ENCODE measurements at regions not wholly inside any gene's neighbourhood (a gene's known extent, or its start where the extent isn't known, plus 50 kb on each side); places are given as distances from the start of the nearest gene placed in this dataset.

DNA sequence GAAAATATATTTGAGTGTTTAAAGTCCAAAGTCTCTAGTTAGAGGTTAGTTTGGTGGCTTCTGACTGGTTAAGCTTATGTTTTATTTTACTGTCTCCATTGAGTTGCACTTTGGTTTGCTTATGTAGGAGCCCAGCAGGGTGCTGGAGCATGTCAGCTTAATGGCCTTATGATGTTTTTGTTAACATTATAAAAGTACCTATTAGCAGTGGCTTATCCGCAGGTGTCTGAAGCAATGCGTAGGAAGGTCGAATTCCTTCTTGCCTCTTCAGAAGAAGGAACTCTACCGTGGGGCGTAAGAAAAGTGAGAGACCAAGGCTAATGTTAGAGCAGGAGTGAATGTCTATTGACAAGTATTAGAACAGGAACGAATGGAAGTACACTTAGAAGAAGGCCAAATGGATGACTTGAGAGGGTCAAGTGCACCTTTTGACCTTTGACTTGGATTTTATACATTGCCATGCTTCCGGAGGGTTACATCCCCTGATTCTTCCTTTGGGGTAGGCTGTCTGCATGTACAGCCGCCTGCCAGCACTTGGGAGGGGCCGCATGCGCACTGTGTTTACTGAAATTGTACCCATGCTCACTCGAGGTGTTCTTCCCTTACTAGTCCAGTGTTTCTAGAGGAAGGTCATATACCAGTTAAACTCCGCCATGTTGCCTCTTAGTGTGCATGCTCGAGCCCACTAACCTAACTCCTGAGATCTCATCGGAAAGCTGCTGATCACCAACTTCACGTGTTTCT lies 793.9 kb upstream of the PCDH9 start:
- no peak for TF ChIP-seq POLR2A (IDR thresholded peaks at IDR 0.05)
- TF ChIP-seq, protein P1, sequence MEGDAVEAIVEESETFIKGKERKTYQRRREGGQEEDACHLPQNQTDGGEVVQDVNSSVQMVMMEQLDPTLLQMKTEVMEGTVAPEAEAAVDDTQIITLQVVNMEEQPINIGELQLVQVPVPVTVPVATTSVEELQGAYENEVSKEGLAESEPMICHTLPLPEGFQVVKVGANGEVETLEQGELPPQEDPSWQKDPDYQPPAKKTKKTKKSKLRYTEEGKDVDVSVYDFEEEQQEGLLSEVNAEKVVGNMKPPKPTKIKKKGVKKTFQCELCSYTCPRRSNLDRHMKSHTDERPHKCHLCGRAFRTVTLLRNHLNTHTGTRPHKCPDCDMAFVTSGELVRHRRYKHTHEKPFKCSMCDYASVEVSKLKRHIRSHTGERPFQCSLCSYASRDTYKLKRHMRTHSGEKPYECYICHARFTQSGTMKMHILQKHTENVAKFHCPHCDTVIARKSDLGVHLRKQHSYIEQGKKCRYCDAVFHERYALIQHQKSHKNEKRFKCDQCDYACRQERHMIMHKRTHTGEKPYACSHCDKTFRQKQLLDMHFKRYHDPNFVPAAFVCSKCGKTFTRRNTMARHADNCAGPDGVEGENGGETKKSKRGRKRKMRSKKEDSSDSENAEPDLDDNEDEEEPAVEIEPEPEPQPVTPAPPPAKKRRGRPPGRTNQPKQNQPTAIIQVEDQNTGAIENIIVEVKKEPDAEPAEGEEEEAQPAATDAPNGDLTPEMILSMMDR (IDR thresholded peaks at IDR 0.05), result no peak

Data from lower leg skin (tissue), 3 donors.